Endothelial cell of umbilical vein (primary cell): ENCODE measurements at regions not wholly inside any gene's neighbourhood (a gene's known extent, or its start where the extent isn't known, plus 50 kb on each side); places are given as distances from the start of the nearest gene placed in this dataset.

ENCODE experiments used
- BruUV-seq: library from RNA; stranded (reverse); fragments of 400-500 nt; replicated peaks from 2 replicates; lab custom pipeline; 2021; lab: Mats Ljungman, UMichigan
- CTCF ChIA-PET: fragments of 300-600, 350-600 bp; sonication (Branson Sonifier 250); formaldehyde crosslinking; loops from one replicate; lab custom pipeline; 2021; ENCODE audit warnings: antibody characterized with exemption, inconsistent platforms; lab: Charles Lee
- POLR2A ChIA-PET: fragments of 300-600, 350-600 bp; sonication (Branson Sonifier 250); formaldehyde crosslinking; loops from one replicate; lab custom pipeline; 2021; ENCODE audit warnings: antibody characterized with exemption, inconsistent platforms; lab: Charles Lee
- DNase-seq: peaks from one replicate; pipeline ENCODE4 v3.0.0-alpha.2; 2011; ENCODE audit warnings: low read depth, low spot score
- FAIRE-seq: peaks from 2 replicates; lab custom pipeline; 2011; peaks lifted over from hg19 to GRCh38; lab: Jason Lieb, UNC
- H2AFZ ChIP-seq: 2 replicates; pipeline ENCODE4 v1.6.0; 2012; ENCODE audit warnings: low read depth, low read length, control low read depth, inconsistent platforms
- H3K27ac ChIP-seq: 2 replicates; pipeline ENCODE4 v1.5.1; 2011; ENCODE audit warnings: low read depth, mild to moderate bottlenecking, control low read depth, low read length, moderate library complexity; ENCODE audit not compliant: insufficient read depth
- H3K27me3 ChIP-seq, 2 experiments: 2 replicates each; pipeline versions ENCODE4 v1.6.0 to v1.6.1; 2011; ENCODE audit warnings: low read length in 2 of 2, mixed read lengths in 1 of 2; ENCODE audit not compliant: control insufficient read depth in 2 of 2, insufficient read depth in 2 of 2
- H3K36me3 ChIP-seq, 2 experiments: 2 replicates in 1 of 2; 3 replicates in 1 of 2; pipeline ENCODE4 v1.5.1; 2011; ENCODE audit warnings: low read length in 2 of 2, mild to moderate bottlenecking in 1 of 2, moderate library complexity in 1 of 2; ENCODE audit not compliant: control insufficient read depth in 2 of 2, insufficient read depth in 2 of 2; ENCODE audit errors: extremely low read depth in 1 of 2
- H3K4me1 ChIP-seq: 3 replicates; pipeline ENCODE4 v1.5.1; 2011; ENCODE audit warnings: mild to moderate bottlenecking, low read length; ENCODE audit not compliant: control insufficient read depth, insufficient read depth; ENCODE audit errors: extremely low read depth
- H3K4me2 ChIP-seq: 2 replicates; pipeline ENCODE4 v1.6.1; 2011; ENCODE audit warnings: low read length, control low read depth, mixed read lengths; ENCODE audit not compliant: insufficient read depth
- H3K4me3 ChIP-seq, 3 experiments: fragments of 200-600 bp in 1 of 3; sonication (generic), shearing (Covaris generic) in 1 of 3; replicated peaks in 1 of 3; 2 replicates each; pipeline ENCODE4 v1.5.1; 2011 to 2016; ENCODE audit warnings: control low read depth in 3 of 3, low read length in 3 of 3, mild to moderate bottlenecking in 2 of 3, inconsistent platforms in 1 of 3, low read depth in 1 of 3, moderate library complexity in 1 of 3; ENCODE audit not compliant: insufficient read depth in 1 of 3
- H3K79me2 ChIP-seq: 2 replicates; pipeline ENCODE4 v1.6.0; 2012; ENCODE audit warnings: low read length, inconsistent platforms; ENCODE audit not compliant: control insufficient read depth, insufficient read depth
- H3K9ac ChIP-seq: replicated peaks from 2 replicates; pipeline ENCODE3; 2011; ENCODE audit warnings: low read length, control low read depth; ENCODE audit not compliant: insufficient read depth; ENCODE audit errors: extremely low read depth
- H3K9me1 ChIP-seq: replicated peaks from 3 replicates; pipeline ENCODE4 v1.6.0; 2011; ENCODE audit warnings: mild to moderate bottlenecking, low read length; ENCODE audit not compliant: control insufficient read depth, insufficient read depth; ENCODE audit errors: extremely low read depth
- H3K9me3 ChIP-seq: replicated peaks from 2 replicates; pipeline ENCODE4 v1.5.1; 2012; ENCODE audit warnings: low read length, inconsistent platforms; ENCODE audit not compliant: control insufficient read depth, insufficient read depth
- H4K20me1 ChIP-seq: replicated peaks from 2 replicates; pipeline ENCODE3; 2011; ENCODE audit warnings: mild to moderate bottlenecking, low read length; ENCODE audit not compliant: control insufficient read depth, insufficient read depth; ENCODE audit errors: extremely low read depth
- EZH2 ChIP-seq: IDR thresholded peaks from 2 replicates; pipeline ENCODE4 v1.6.1; 2012; ENCODE audit warnings: borderline replicate concordance, low read depth, mild to moderate bottlenecking, moderate library complexity, low read length, inconsistent platforms; ENCODE audit not compliant: severe bottlenecking
- FOS ChIP-seq: IDR thresholded peaks from 2 replicates; pipeline ENCODE4 v1.6.1; 2011; ENCODE audit warnings: mild to moderate bottlenecking, low read length, moderate library complexity, borderline replicate concordance; ENCODE audit not compliant: insufficient read depth
- GATA2 ChIP-seq: IDR thresholded peaks from 2 replicates; pipeline ENCODE4 v1.7.0; 2011; ENCODE audit warnings: low read depth, mild to moderate bottlenecking, moderate library complexity, mixed read lengths, low read length; ENCODE audit not compliant: insufficient read length, insufficient read depth
- JUN ChIP-seq: IDR thresholded peaks from 2 replicates; pipeline ENCODE4 v1.6.1; 2011; ENCODE audit warnings: borderline replicate concordance, low read depth; ENCODE audit not compliant: insufficient read length, insufficient read depth
- MYC ChIP-seq: IDR thresholded peaks from one replicate; pipeline ENCODE4 v1.6.1; 2011; ENCODE audit warnings: mild to moderate bottlenecking, low read depth, low read length
- POLR2A ChIP-seq: IDR thresholded peaks from 2 replicates; pipeline ENCODE4 v1.6.1; 2012; ENCODE audit warnings: low read depth, mild to moderate bottlenecking, control low read depth, low read length
- POLR2AphosphoS5 ChIP-seq: IDR thresholded peaks from 2 replicates; pipeline ENCODE4 v1.6.1; 2012; ENCODE audit warnings: low read depth, mild to moderate bottlenecking, control low read depth, low read length, moderate library complexity; ENCODE audit not compliant: insufficient read depth
- dilution Hi-C: fragments of 300-500 bp; cut with MboI; formaldehyde crosslinking; loops from one replicate; pipeline ENCODE4 v1.15.0; 2019; ENCODE audit warnings: low sequenced_read_pairs; ENCODE audit not compliant: extremely low pct_ligation_motif_present
- intact Hi-C: fragments of 100-400 bp; cut with micrococcal nuclease; formaldehyde crosslinking; loops from one replicate; pipeline ENCODE4 v1.10.0; 2022
- TF ChIP-seq, protein P1 (sequence below), 2 donors: IDR thresholded peaks; 1 replicate in 1 of 2; 2 replicates in 1 of 2; pipeline ENCODE4 v1.5.1; 2011; ENCODE audit warnings: low read length in 2 of 2, mild to moderate bottlenecking in 2 of 2, moderate library complexity in 2 of 2, control low read depth in 1 of 2, inconsistent platforms in 1 of 2, low read depth in 1 of 2; ENCODE audit not compliant: insufficient read depth in 1 of 2; ENCODE audit errors: extremely low read depth in 1 of 2
- TF ChIP-seq, protein P2 (sequence below): IDR thresholded peaks from 2 replicates; pipeline ENCODE4 v1.6.1; 2011; ENCODE audit not compliant: insufficient read depth, insufficient read length

DNA sequence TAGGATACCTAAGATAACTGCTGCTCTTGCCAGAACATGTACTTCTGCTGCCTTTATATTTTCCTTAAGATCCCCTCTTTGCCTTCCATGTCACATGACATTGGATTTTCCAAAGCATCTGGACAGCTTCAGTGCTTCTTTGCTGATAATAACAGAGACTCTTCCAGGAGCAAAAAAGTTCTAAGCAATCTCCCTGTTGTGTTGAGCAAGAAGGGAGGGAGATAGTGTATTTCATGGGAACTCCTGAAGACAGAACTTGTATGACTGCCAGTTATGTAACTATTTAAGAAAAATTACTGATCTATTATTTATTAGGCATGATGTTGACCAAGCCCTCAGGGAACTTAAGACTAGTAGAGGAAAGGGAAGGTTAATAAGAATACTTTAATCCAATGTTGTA, 454.7 kb downstream of the SPATA31D1 start:
- H3K36me3 ChIP-seq: no peaks in the 10 kb centered on the region
- CTCF ChIA-PET: no interaction called here
- H3K9me3 ChIP-seq: peaks cover 6% of the 10 kb centered on the region
- dilution Hi-C loops: no loop called here
- no peaks in the 10 kb centered on the region for H3K79me2 ChIP-seq
- no peaks in the 10 kb centered on the region for H3K9me1 ChIP-seq
- no peaks in the 10 kb centered on the region for H3K27me3 ChIP-seq
- no peak overlapping the region for H3K9ac ChIP-seq
- H3K4me2 ChIP-seq: no peak overlapping the region
- TF ChIP-seq FOS (no peak), POLR2A (no peak), GATA2 (no peak), JUN (no peak), EZH2 (no peak), MYC (no peak), POLR2AphosphoS5 (no peak)
- TF ChIP-seq, protein P1, sequence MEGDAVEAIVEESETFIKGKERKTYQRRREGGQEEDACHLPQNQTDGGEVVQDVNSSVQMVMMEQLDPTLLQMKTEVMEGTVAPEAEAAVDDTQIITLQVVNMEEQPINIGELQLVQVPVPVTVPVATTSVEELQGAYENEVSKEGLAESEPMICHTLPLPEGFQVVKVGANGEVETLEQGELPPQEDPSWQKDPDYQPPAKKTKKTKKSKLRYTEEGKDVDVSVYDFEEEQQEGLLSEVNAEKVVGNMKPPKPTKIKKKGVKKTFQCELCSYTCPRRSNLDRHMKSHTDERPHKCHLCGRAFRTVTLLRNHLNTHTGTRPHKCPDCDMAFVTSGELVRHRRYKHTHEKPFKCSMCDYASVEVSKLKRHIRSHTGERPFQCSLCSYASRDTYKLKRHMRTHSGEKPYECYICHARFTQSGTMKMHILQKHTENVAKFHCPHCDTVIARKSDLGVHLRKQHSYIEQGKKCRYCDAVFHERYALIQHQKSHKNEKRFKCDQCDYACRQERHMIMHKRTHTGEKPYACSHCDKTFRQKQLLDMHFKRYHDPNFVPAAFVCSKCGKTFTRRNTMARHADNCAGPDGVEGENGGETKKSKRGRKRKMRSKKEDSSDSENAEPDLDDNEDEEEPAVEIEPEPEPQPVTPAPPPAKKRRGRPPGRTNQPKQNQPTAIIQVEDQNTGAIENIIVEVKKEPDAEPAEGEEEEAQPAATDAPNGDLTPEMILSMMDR (IDR thresholded peaks at IDR 0.05; ENCODE audit: extremely low read depth in 1 of 2, insufficient read depth in 1 of 2, low read depth in 1 of 2, low read length in 2 of 2): no peak
- TF ChIP-seq, protein P2, sequence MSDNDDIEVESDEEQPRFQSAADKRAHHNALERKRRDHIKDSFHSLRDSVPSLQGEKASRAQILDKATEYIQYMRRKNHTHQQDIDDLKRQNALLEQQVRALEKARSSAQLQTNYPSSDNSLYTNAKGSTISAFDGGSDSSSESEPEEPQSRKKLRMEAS: no peak
- POLR2A ChIA-PET: no interaction called here
- H4K20me1 ChIP-seq: no peaks in the 10 kb centered on the region
- H3K4me1 ChIP-seq: no peaks in the 10 kb centered on the region
- H3K4me3 ChIP-seq: no peak overlapping the region
- no peak overlapping the region for H3K27ac ChIP-seq
- DNase-seq (no peak), FAIRE-seq (no peak)
- intact Hi-C loops: no loop called here
- no TSS peak for BruUV-seq
- H2AFZ ChIP-seq: no peak overlapping the region
